Stimulated activated CD8-positive, alpha-beta memory T cell treated with anti-CD3 and anti-CD28 coated beads, Interleukin-7, amount 100 ng/mL, for 4 hours (primary cell): ENCODE measurements at regions not wholly inside any gene's neighbourhood (a gene's known extent, or its start where the extent isn't known, plus 50 kb on each side); places are given as distances from the start of the nearest gene placed in this dataset.

ENCODE experiments used
- DNase-seq, 2 donors: peaks; one replicate each; pipeline ENCODE4 v3.0.0-alpha.2; 2020; ENCODE audit warnings: low read depth in 2 of 2

DNA sequence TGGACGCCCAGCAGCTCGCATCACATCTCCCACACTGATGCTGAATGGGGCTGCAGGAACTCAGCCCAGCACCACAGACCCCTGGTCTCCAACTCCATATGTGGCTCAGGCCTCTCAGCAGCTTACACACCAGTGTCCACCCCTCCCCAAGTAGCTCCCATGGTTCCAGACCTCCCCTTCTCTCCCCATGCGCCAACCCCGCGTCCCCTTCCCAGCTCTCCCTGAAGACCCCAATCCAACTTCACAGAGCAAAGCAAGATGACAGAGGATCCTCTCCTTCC lies 188.9 kb downstream of the SH3BP4 start:
- DNase-seq, result no peak

DNA sequence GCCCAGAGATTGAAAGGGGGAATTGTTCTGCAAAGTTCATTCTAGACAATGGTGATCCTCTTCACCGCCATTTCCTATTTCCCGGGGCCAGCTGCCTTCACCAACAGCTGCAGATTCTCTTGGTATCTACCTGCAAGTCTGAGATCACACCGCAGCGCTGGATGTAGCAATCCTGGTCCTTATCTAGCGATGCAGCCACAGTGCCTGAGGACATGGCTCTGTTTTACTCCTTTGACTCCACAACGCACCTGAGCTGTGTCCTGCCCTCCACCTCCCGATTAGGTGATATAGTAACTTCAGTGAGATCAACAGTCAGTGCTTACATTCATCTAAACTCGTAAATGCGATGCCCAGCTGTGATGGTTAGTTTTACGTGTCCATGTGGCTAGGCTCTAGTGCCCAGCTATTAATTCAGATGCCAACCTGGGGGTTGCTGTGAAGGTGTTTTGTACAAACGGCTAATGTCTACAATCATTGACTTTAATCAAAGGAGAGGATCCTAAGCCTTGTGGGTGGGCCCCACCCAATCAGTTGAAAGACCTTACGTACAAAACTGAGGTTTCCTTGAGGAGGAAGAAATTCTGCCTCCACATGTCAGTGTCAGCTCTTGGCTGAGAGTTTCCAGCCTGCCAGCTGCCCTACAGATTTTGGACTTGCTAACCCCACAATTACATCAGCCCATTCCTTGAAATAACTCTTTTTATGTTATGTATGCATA lies 189.8 kb downstream of the SH3BP4 start:
- no peak for DNase-seq

DNA sequence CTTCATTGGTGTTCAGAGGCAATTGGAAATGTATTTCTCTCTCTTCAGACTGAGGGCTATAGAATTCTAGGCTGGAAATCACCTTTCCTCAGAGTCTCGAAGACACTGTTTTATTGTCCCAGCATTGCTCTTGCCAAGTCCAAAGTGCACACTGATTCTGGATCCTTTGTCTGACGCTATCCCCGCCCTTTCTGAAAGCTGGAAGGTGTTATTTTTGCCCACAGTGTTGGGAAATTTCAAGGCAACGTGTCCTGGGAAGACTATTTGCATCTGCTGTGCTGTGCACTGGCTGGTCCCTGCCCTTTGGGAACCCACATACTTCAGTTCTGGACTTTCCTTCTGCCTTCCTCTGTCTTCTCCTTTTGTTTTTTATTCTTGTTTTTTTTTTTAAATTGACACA lies 190.8 kb downstream of the SH3BP4 start:
- no peak for DNase-seq

DNA sequence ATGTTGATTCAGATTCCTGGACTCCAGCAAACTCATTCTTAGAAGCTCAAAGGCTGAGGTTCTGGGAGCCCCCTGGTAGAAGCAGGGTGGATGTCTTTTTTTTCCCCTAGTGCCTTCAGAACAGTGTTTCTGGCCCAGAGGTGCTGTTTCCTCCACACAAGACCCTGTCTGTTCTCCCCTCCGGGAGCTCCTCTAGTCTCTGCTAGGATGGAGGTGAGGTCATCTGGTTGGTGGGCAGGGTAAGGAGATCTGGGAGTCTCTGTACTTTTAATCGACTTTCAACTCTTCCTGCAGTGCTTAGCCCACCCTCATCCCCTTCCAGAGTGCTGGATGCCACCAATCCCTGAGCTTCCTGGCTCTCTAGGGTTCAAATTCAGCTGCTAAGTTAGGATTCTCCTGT lies 192.0 kb downstream of the SH3BP4 start:
- no peak for DNase-seq

DNA sequence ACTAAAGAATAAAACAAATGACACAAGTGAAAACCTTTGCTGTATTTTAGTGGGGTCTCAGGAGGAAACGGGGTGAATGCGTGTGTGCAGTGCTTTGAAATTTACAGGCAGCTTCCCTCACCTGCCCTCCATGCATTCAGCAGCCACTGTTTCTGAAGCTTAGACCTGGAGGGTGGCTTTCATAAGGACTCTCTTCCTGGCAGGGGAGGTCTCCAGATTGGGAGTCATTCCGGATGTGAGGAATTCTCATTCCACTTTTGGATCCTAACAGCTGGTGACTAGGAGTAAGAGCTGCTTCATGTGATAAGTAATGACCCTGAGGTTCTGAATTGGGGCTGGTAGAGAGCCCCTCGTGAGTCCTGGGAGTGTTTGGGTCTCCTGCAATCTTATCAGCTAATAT lies 192.5 kb downstream of the SH3BP4 start:
- no peak for DNase-seq

DNA sequence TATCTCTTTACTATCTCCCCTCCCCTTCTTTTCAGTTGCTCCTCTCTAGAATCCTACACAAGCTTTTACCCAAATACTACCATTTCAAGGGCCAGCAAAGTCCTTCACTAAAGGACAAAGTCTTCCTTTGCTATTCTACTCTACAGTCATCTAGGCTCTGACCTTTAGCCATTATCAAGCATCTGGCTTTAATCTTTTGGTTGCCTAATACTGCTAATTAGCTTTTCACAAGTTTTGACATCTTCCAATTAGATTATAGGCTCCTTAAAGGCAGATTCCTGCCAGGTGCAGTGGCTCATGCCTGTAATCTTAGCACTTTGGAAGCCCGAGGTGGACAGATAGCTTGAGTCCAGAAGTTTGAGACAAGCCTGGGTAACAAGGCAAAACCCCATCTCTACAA lies 194.4 kb downstream of the SH3BP4 start:
- DNase-seq, result no peak

DNA sequence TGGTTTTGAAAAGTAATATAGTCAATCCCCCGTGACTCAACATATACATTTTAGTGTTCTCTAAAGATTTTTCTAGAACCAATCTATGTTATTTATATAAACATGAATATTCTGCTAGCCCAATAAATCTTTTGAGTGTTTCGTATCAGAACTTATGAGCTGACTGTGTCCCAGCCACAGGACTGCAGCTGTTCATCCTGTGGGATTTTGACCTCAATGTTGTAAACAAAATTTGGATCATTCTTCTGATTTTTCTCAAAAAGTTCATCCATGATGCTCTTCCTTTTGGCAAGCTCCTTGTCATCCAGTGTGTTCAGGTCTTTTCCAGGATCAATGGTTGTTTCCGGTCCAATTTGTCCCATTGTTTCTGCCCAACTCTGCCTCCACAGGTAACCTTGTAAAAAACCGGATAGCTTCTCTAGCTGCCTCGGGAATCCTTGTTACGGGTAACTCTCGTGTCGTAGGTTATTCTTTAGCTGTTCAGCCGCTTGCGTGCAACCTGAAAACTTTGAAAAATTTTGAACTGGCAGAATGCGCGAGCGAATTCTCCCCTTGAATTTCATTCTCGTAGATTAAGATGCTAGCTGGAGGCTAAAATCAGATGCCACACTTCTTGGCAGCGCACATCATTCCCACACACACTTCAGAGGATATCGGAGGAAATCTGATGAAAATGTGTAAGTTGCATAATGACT lies 195.2 kb downstream of the SH3BP4 start:
- no peak for DNase-seq

DNA sequence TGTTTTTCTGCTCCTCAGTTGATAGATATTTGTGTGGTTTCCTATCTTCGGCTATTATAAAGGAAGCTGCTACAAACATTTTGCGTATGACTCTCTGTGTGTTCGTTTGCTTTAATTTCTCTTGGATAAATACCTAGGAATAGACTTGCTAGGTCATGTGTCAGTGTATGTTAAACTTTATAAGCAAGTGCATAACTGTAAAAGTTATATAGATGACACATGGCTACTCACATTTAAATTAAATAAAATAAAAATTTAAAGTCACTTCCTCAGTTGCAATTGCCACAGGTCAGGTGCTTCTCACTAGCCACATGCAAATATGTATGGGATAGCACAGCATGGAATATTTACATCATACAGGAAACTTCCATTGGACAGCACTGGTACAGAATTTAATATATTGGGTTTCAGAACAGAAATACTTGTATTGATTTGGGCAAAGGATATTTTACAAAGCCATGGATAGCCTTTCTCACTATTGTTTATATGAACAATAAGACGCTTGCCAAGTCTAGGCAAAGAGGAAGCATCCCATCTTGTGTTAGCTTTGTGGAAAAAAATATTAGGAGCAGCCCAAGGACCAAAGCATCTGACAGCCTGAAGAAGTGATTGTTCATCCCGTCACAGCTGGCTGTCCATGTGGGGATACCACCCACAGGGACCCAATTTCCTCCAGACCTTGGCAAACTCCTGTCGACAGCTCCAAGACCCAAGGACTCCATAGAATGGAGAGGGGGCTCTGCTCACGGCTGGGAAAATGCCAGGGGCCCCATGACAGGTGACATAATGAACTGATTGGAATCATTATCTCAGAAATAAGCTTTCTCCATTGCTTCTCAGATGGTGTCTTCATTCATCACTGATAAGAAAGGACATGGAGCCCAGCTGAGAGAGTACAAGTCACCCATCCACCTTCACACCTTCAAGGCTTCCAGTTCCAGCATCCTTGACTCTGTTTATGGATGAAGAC lies 196.7 kb downstream of the SH3BP4 start:
- DNase-seq, result no peak

DNA sequence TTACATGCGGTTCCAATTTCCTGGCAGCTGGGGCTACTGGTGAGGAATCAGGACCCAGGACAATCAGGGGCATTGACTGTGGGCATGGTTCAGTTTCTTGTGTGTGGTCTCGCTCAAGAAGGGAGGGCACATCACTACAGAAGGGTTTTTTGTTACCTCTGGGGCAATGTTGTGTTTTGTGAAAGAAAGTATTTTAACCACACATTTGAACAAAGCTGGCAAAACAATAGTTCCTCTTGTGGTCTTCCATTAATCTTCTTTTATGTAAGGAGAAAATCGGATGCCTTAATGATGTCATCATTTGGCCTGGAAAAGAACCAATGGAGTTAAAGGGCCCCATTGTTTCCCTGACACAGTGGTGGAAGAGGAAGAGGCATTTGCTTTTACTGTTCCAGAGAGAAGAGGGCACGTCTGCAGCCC lies 197.4 kb downstream of the SH3BP4 start:
- no peak for DNase-seq

DNA sequence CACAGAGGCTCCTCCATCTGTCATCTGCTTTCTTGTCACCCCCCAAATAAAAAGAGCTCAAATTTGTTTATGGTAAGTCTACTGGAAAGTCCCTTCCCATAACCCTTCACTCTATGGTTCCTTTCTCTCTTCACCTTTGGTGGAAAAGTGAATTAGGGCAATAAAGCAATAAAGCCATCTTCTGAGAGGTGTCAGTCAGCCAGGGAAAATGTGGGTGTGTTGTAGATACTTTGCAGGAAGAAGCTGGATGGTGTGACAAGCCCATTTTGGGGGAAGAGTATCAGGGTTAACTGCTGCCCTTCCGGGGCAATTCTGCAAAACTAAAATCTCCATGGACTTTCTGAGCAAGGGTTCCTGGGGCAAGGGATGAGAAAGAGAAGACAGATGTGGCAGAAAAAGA lies 197.9 kb downstream of the SH3BP4 start:
- DNase-seq, result no peak

DNA sequence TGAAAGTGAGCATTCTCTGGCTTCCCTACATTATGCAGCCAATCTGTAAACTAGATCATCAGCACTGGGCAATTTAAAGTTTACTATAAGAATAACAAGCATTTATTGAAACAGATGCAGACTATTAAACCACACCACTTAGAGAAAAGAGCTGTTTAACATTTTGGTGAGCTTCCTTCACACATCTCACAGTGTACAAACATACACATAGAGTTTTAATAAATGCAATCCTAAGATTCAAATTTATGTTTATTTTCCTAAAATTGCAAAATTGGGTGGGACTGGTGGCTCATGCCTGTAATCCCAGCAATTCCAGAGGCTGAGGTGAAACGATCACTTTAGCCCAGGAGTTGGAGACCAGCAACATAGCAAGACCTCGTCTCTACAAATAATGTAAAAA lies 199.3 kb downstream of the SH3BP4 start:
- DNase-seq, result no peak

DNA sequence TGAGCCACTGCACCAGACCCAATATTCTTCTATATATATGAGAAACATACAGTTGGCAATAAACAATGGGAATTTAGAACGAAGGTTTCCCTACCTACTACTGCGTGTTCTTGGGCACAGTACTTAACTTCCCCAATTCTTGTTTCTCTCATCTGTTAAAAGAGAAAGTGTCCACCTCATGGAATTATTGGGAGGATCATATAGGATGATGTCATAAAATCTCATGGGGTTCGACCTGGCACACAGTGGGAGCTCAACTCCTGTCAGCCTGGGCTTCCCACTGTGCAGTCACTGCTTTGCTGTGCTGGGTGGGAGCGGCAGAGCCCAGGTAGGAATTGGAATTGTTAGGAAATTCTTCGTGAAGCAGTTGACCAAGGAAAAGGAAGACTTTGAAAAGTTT lies 203.3 kb downstream of the SH3BP4 start:
- DNase-seq, result no peak

DNA sequence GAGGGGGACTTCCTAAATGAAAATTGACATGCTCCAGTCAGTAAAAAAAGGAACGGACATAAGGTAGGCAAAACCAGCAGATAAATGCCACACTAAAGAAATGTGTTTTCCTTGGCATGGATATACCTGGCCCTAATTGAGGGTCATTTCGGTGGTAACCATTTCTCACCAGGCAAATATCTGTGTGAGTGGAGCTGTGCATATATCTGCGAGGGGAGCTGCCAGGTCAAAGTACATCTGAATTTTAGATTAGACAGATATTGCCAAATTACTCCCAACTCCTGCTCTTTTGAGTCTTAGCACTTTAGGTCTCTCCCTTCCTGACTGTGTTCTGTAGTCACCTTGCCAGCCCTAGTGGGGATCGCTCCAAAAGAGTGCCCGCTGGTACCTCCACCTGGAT lies 204.2 kb downstream of the SH3BP4 start:
- DNase-seq, result no peak

DNA sequence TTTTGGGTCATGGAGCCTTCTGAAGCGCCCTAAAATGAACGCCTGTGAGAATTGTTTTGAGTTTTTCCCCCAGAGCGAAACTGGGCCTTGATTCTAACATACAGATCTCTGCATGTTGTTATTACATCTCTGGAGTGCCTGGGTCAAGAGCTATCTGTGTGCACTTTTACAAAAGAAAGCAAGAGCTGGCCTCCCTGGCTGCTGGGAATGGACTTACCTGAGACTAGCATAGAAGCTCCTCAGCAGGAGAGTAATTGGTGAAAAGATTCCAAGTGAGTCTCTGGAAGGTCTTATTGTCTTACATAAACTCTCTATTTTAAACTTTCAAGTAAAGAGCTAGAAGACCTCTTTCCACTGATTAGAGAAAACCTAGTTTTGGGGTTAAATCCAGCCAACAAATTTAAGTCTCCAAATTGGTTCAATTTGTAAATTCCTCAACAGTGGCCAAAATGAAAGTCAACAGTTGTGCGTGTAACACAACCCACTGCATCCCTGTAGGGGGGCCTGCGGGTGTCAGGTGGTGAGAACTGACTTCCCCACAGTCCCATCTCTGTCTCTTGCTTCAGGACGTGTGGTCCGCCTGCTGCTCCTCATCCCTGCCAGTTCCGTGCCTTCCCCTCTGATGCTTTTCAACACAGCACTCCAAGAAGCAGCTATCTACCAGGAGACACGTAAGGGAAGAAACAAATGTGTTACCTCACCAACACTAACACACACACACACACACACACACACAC lies 206.1 kb downstream of the SH3BP4 start:
- no peak for DNase-seq

DNA sequence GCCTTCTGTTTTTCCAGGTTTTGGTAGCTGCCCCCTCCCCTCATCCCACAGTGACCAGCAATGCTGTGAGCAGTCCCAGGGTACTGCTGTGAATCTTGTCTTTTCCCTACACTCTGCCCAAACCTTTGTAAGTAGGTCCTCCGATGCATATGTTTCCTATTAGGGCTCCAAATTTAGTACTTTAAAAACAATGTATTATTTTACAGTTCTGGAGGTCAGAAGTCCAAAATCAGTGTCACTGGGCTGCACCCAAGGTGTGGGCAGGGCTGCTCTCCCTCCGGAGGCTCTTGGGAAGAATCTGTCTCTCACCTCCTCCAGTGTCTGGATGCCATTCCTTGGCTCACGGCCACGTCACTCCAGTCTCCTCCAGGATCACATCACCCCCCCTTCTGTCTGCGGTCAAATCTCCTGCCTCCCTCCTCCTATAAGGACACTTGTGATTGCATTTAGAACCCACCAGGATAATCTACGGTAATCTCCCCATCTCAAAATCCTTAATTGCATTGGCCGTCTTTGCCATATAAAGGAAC lies 208.5 kb downstream of the SH3BP4 start:
- no peak for DNase-seq

DNA sequence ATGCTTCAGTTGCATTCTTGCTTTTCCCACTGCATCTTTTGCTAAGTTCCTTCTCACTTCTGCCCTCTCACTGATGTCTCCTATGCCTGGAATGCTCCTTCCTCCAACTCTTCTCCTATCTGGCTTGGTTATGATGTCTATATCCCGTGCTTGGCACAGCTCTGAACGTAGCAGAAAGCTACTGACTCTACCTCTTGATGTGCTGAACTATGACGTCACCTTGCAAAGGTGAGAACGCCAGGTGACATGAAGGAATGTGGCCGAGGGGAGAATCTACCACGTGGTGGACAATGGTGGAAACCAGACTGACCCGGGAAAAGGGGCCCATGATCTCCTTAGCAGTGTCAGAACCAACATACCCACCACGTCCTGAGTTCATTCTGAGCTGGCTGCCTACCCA lies 209.7 kb downstream of the SH3BP4 start:
- DNase-seq, result no peak

DNA sequence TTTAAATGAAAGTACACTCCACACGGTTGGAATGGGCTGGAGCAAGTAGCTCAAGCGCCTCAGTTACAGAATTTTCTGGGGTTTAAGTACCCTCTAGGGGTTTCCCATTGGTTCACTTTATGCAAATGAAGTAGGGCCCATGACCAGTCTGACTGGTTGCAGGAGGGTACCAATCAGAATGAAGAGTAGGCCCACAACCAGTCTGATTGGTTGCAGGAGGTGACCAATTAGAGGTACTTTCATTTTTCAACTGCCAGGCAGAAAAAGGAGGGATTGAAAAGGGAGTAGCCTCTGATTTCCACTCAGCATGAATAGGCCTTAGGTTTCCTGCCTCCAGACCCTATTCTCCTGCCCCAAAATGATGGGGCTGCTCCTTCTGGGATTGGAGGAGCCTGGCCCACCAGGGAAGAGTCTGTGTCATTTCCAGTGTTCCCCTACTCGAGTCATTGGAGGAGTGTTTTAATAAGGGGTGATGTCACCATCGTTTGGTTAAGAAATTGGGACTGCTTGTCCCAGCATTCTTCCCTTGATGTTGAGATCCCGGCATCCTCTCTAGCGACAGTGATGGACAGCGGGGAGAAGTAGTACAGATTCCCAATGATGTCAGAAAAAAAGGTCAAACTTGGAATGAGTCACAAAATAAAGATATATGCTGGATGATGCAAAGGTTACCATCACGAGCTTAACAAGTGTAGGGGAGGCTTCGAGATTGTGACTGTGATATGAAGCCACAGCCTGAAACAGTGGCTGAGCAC lies 210.4 kb downstream of the SH3BP4 start:
- DNase-seq, result no peak

DNA sequence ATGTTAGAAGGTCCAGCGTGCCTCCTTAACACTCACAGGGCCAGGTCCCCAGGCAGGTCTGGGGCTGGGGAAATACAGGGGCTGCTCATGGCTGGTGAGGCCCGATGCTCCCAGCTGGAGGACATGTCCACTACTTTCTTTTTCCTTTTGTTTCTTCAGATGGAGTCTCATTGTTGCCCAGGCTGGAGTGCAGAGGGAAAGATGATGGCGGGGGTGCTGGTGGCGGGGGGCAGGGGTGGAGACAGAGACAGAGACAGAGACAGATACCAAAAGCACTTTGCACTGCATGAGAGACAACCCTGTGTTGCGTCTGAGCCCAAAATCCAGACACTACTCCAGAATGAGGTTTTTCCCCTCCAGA lies 211.0 kb downstream of the SH3BP4 start:
- DNase-seq, result no peak

DNA sequence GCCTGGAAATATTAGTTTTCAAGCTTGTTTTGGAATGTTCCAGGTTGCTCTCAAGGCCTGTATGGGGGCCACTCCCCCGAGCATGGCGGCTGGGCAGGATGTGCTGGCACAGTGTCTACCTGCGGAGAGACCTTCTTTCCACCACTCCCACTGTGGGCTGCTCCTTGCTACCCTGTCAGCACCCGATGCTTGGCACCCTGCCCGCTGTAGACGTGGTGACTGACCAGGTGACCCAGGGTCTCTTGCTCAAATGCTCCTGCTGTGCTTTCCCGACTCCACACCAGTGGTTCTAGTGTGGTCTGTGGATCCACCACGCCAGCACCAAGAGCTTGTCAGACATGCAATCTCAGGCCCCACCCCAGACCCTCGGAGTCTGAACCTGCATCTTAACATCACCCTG lies 213.3 kb downstream of the SH3BP4 start:
- no peak for DNase-seq

DNA sequence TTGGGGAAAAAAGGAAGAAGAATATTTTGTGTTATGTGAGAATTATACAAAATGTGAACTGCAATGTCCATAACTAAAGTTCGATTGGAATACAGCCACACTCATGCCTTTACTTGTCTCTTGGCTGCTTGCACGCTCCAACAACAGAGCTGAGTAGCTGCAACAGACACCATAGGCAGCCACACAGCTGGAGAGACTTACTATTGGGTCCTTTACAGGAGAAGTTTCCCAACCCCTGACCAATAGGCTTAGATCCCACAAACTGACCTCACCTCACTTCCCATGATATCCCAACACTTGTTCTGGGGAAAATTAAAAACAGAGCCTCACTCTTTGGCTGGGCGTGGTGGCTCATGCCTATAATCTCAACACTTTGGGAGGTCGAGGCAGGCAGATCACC lies 213.8 kb downstream of the SH3BP4 start:
- DNase-seq, result no peak
